ENCODE measurements at regions not wholly inside any gene's neighbourhood (a gene's known extent, or its start where the extent isn't known, plus 50 kb on each side); places are given as distances from the start of the nearest gene placed in this dataset.

- intact Hi-C loops (cut with micrococcal nuclease), result no loop called here
Observed at GRCh38 chr4:14669371-14669770, 332.9 kb upstream of the CPEB2 start.

- intact Hi-C loops (cut with micrococcal nuclease), result no loop called here
Observed at GRCh38 chr4:14671146-14671545, 331.1 kb upstream of the CPEB2 start.

- intact Hi-C loops (cut with micrococcal nuclease), result no loop called here
Observed at GRCh38 chr4:14675279-14675985, 326.8 kb upstream of the CPEB2 start.

GRCh38 chr4:14679906-14680305 lies 322.4 kb upstream of the CPEB2 start:
- intact Hi-C loops (cut with micrococcal nuclease), result no loop called here

GRCh38 chr4:14681330-14681729 lies 321.0 kb upstream of the CPEB2 start:
- intact Hi-C loops (cut with micrococcal nuclease), result no loop called here

- intact Hi-C loops (cut with micrococcal nuclease), result no loop called here
Observed at GRCh38 chr4:14693728-14694127, 308.6 kb upstream of the CPEB2 start.

GRCh38 chr4:14695095-14695845 lies 307.0 kb upstream of the CPEB2 start:
- intact Hi-C loops (cut with micrococcal nuclease), result no loop called here

GRCh38 chr4:14700083-14700482 lies 302.2 kb upstream of the CPEB2 start:
- intact Hi-C loops (cut with micrococcal nuclease), result no loop called here

- intact Hi-C loops (cut with micrococcal nuclease), result no loop called here
Observed at GRCh38 chr4:14700544-14700943, 301.7 kb upstream of the CPEB2 start.

- intact Hi-C loops (cut with micrococcal nuclease), result no loop called here
Observed at GRCh38 chr4:14701389-14701788, 300.9 kb upstream of the CPEB2 start.

GRCh38 chr4:14701896-14702295 lies 300.4 kb upstream of the CPEB2 start:
- intact Hi-C loops (cut with micrococcal nuclease), result no loop called here

- intact Hi-C loops (cut with micrococcal nuclease), result no loop called here
Observed at GRCh38 chr4:14708574-14708973, 293.7 kb upstream of the CPEB2 start.

GRCh38 chr4:14711259-14711658 lies 291.0 kb upstream of the CPEB2 start:
- intact Hi-C loops (cut with micrococcal nuclease), result no loop called here

GRCh38 chr4:14716691-14717090 lies 285.6 kb upstream of the CPEB2 start:
- intact Hi-C loops (cut with micrococcal nuclease), result no loop called here

- intact Hi-C loops (cut with micrococcal nuclease), result no loop called here
Observed at GRCh38 chr4:14719053-14719452, 283.2 kb upstream of the CPEB2 start.

GRCh38 chr4:14726441-14726840 lies 275.8 kb upstream of the CPEB2 start:
- intact Hi-C loops (cut with micrococcal nuclease), result no loop called here

GRCh38 chr4:14726877-14727361 lies 275.4 kb upstream of the CPEB2 start:
- intact Hi-C loops (cut with micrococcal nuclease), result no loop called here

- intact Hi-C loops (cut with micrococcal nuclease), result no loop called here
Observed at GRCh38 chr4:14729282-14730000, 272.8 kb upstream of the CPEB2 start.

GRCh38 chr4:14742054-14742453 lies 260.2 kb upstream of the CPEB2 start:
- intact Hi-C loops (cut with micrococcal nuclease), result no loop called here

- intact Hi-C loops (cut with micrococcal nuclease), result no loop called here
Observed at GRCh38 chr4:14743172-14743571, 259.1 kb upstream of the CPEB2 start.

- intact Hi-C loops (cut with micrococcal nuclease), result no loop called here
Observed at GRCh38 chr4:14743601-14744000, 258.7 kb upstream of the CPEB2 start.

GRCh38 chr4:14744346-14744745 lies 257.9 kb upstream of the CPEB2 start:
- intact Hi-C loops (cut with micrococcal nuclease), result no loop called here
